Liver (tissue), 8 donors: ENCODE measurements at regions not wholly inside any gene's neighbourhood (a gene's known extent, or its start where the extent isn't known, plus 50 kb on each side); places are given as distances from the start of the nearest gene placed in this dataset.

Experiments used
- DNase-seq: peaks from one replicate; pipeline ENCODE4 v3.0.0-alpha.2; 2017; ENCODE audit warnings: low spot score
- H3K27ac ChIP-seq, 2 donors: one replicate each; pipeline ENCODE4 v1.7.0; 2013; ENCODE audit warnings: inconsistent platforms in 2 of 2, low read length in 2 of 2, control low read depth in 1 of 2, low read depth in 1 of 2, mild to moderate bottlenecking in 1 of 2
- H3K27me3 ChIP-seq, 4 donors: one replicate each; pipeline versions ENCODE4 v1.6.1 to v1.7.0; 2013; ENCODE audit warnings: low read length in 3 of 4, inconsistent platforms in 1 of 4, mild to moderate bottlenecking in 1 of 4, moderate library complexity in 1 of 4; ENCODE audit not compliant: control insufficient read depth in 4 of 4, insufficient read depth in 4 of 4
- H3K36me3 ChIP-seq, 4 donors: one replicate each; pipeline versions ENCODE4 v1.6.1 to v1.7.0; 2013; ENCODE audit warnings: low read length in 3 of 4, mild to moderate bottlenecking in 3 of 4, low read depth in 1 of 4, moderate library complexity in 1 of 4; ENCODE audit not compliant: control insufficient read depth in 4 of 4, insufficient read depth in 3 of 4
- H3K4me1 ChIP-seq, 4 donors: one replicate each; pipeline versions ENCODE4 v1.6.1 to v1.7.0; 2013; ENCODE audit warnings: low read length in 3 of 4, mild to moderate bottlenecking in 3 of 4, moderate library complexity in 1 of 4; ENCODE audit not compliant: control insufficient read depth in 4 of 4, insufficient read depth in 4 of 4
- H3K4me3 ChIP-seq, 3 donors: one replicate each; pipeline versions ENCODE4 v1.6.1 to v1.7.0; 2013; ENCODE audit warnings: low read length in 3 of 3, control low read depth in 1 of 3, low read depth in 1 of 3, mild to moderate bottlenecking in 1 of 3
- H3K9ac ChIP-seq, 2 donors: one replicate each; pipeline ENCODE4 v1.7.0; 2013; ENCODE audit warnings: low read length in 2 of 2, mild to moderate bottlenecking in 2 of 2, moderate library complexity in 2 of 2, control low read depth in 1 of 2, low read depth in 1 of 2
- H3K9me3 ChIP-seq, 4 donors: one replicate each; pipeline versions ENCODE4 v1.6.1 to v1.7.0; 2013; ENCODE audit warnings: low read length in 3 of 4; ENCODE audit not compliant: control insufficient read depth in 4 of 4
- CTCF ChIP-seq: fragments of 150-350 bp; IDR thresholded peaks from 2 replicates; pipeline ENCODE4 v1.5.1; 2017; ENCODE audit warnings: improper control_type of control experiment, low read depth, low read length; ENCODE audit not compliant: missing input control
- EGR1 ChIP-seq, 2 donors: IDR thresholded peaks; 2 replicates each; pipeline ENCODE4 v1.6.1; 2016 to 2018; ENCODE audit warnings: antibody characterized with exemption in 2 of 2, low read depth in 2 of 2
- FOXA2 ChIP-seq: IDR thresholded peaks from 2 replicates; pipeline ENCODE4 v1.6.1; 2016; ENCODE audit warnings: antibody characterized with exemption
- JUND ChIP-seq, 2 donors: IDR thresholded peaks; 2 replicates each; pipeline ENCODE4 v1.6.1; 2016; ENCODE audit warnings: antibody characterized with exemption in 2 of 2
- NR2F2 ChIP-seq: IDR thresholded peaks from 2 replicates; pipeline ENCODE4 v1.6.1; 2016; ENCODE audit warnings: antibody characterized with exemption
- RAD21 ChIP-seq, 2 donors: IDR thresholded peaks; 2 replicates each; pipeline ENCODE4 v1.6.1; 2016; ENCODE audit warnings: antibody characterized with exemption in 2 of 2, mild to moderate bottlenecking in 2 of 2
- REST ChIP-seq: IDR thresholded peaks from 2 replicates; pipeline ENCODE4 v1.6.1; 2016; ENCODE audit warnings: antibody characterized with exemption, mild to moderate bottlenecking
- RXRA ChIP-seq, 2 donors: IDR thresholded peaks; 2 replicates each; pipeline ENCODE4 v1.6.1; 2017 to 2018; ENCODE audit warnings: antibody characterized with exemption in 2 of 2, mild to moderate bottlenecking in 1 of 2
- YY1 ChIP-seq: IDR thresholded peaks from 2 replicates; pipeline ENCODE4 v1.6.1; 2016; ENCODE audit warnings: antibody characterized with exemption, mild to moderate bottlenecking
- WGBS: extraction: QIAGEN DNeasy Blood & Tissue Kit; methylation state at CpG from one replicate; pipeline ENCODE4 v1.1.7; 2013; 5-methylcytosine and 5-hydroxymethylcytosine counted together
- TF ChIP-seq, protein P1 (sequence below): IDR thresholded peaks from 2 replicates; pipeline ENCODE4 v1.6.1; 2016; ENCODE audit warnings: antibody characterized with exemption
- TF ChIP-seq, protein P2 (sequence below): IDR thresholded peaks from 2 replicates; pipeline ENCODE4 v1.6.1; 2016; ENCODE audit warnings: antibody characterized with exemption
- donor health status: healthy.
- donor health status: healthy.
- donor health status: healthy.
- donor health status: healthy.
- donor health status: healthy.

DNA sequence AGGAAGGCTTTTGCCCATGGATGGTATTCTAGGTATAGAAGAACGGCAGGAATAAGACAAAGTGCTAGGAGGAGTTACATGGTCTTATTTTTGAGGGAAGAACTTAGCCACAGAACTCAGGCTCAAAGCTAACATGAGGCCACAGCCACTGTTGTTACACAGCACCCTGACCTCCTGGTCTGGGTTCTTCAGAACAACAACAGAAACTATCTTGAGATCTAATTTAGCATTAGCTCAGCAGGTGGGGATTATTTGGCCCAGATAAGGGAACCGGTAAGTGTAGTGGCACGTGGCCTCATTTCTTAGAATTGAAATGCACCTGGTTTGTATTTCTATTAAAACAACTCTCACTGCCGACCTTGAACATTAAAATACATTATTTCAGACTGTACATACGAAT, 1168.7 kb upstream of the SEMA6A start (continued):
- TF ChIP-seq, protein P1, sequence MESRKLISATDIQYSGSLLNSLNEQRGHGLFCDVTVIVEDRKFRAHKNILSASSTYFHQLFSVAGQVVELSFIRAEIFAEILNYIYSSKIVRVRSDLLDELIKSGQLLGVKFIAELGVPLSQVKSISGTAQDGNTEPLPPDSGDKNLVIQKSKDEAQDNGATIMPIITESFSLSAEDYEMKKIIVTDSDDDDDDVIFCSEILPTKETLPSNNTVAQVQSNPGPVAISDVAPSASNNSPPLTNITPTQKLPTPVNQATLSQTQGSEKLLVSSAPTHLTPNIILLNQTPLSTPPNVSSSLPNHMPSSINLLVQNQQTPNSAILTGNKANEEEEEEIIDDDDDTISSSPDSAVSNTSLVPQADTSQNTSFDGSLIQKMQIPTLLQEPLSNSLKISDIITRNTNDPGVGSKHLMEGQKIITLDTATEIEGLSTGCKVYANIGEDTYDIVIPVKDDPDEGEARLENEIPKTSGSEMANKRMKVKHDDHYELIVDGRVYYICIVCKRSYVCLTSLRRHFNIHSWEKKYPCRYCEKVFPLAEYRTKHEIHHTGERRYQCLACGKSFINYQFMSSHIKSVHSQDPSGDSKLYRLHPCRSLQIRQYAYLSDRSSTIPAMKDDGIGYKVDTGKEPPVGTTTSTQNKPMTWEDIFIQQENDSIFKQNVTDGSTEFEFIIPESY: no peak
- TF ChIP-seq, protein P2, sequence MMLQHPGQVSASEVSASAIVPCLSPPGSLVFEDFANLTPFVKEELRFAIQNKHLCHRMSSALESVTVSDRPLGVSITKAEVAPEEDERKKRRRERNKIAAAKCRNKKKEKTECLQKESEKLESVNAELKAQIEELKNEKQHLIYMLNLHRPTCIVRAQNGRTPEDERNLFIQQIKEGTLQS: no peak
- no peak for TF ChIP-seq RAD21 (IDR thresholded peaks at IDR 0.05)
- no peak for TF ChIP-seq JUND (IDR thresholded peaks at IDR 0.05)

GRCh38 chr5:117741655-117742206, 1167.1 kb upstream of the SEMA6A start:
- Histone ChIP-seq H3K27me3 (no peaks in the 10 kb centered on the region), H3K36me3 (no peaks in the 10 kb centered on the region), H3K4me3 (no peak overlapping the region), H3K9me3 (no peaks in the 10 kb centered on the region), H3K4me1 (no peaks in the 10 kb centered on the region), H3K9ac (no peak overlapping the region), H3K27ac (no peak overlapping the region)
- TF ChIP-seq CTCF: no peak
- TF ChIP-seq YY1: no peak
- TF ChIP-seq, protein P1: no peak
- no peak for TF ChIP-seq EGR1 (IDR thresholded peaks at IDR 0.05; ENCODE audit: low read depth in 2 of 2)
- TF ChIP-seq, protein P2: no peak
- no peak for TF ChIP-seq JUND (IDR thresholded peaks at IDR 0.05)
- no peak for TF ChIP-seq NR2F2
- TF ChIP-seq REST: no peak
- no peak for TF ChIP-seq RXRA (IDR thresholded peaks at IDR 0.05)
- no peak for TF ChIP-seq FOXA2
- no peak for DNase-seq
- WGBS: 33% methylated on average over 1 of the region's 1 CpG
